Spinal cord (tissue), 9 donors: ENCODE measurements at regions not wholly inside any gene's neighbourhood (a gene's known extent, or its start where the extent isn't known, plus 50 kb on each side); places are given as distances from the start of the nearest gene placed in this dataset.

Source experiments
- DNase-seq, 6 donors: peaks; one replicate each; pipeline versions ENCODE4 v3.0.0 to v3.0.0-alpha.2; 2013 to 2015; ENCODE audit warnings: low spot score in 6 of 6, low read depth in 4 of 6
- H3K27ac ChIP-seq: one replicate; pipeline ENCODE4 v1.5.1; 2013; ENCODE audit warnings: low read depth, low read length, control low read depth
- H3K27me3 ChIP-seq: one replicate; pipeline ENCODE4 v1.6.1; 2013; ENCODE audit warnings: low read length; ENCODE audit not compliant: control insufficient read depth, insufficient read depth
- H3K36me3 ChIP-seq: one replicate; pipeline ENCODE4 v1.6.1; 2013; ENCODE audit warnings: low read length; ENCODE audit not compliant: control insufficient read depth, insufficient read depth
- H3K4me1 ChIP-seq: one replicate; pipeline ENCODE4 v1.6.1; 2013; ENCODE audit warnings: low read length; ENCODE audit not compliant: control insufficient read depth, insufficient read depth
- H3K4me3 ChIP-seq: one replicate; pipeline ENCODE4 v1.5.1; 2013; ENCODE audit warnings: low read depth, low read length, control low read depth
- H3K9me3 ChIP-seq: one replicate; pipeline ENCODE4 v1.6.1; 2013; ENCODE audit warnings: low read length; ENCODE audit not compliant: control insufficient read depth, insufficient read depth
- WGBS: methylation state at CpG from one replicate; pipeline ENCODE4 v1.1.5; 2013; ENCODE audit warnings: missing lambda C conversion rate; ENCODE audit not compliant: insufficient coverage; 5-methylcytosine and 5-hydroxymethylcytosine counted together
- donor health status: healthy.

DNA sequence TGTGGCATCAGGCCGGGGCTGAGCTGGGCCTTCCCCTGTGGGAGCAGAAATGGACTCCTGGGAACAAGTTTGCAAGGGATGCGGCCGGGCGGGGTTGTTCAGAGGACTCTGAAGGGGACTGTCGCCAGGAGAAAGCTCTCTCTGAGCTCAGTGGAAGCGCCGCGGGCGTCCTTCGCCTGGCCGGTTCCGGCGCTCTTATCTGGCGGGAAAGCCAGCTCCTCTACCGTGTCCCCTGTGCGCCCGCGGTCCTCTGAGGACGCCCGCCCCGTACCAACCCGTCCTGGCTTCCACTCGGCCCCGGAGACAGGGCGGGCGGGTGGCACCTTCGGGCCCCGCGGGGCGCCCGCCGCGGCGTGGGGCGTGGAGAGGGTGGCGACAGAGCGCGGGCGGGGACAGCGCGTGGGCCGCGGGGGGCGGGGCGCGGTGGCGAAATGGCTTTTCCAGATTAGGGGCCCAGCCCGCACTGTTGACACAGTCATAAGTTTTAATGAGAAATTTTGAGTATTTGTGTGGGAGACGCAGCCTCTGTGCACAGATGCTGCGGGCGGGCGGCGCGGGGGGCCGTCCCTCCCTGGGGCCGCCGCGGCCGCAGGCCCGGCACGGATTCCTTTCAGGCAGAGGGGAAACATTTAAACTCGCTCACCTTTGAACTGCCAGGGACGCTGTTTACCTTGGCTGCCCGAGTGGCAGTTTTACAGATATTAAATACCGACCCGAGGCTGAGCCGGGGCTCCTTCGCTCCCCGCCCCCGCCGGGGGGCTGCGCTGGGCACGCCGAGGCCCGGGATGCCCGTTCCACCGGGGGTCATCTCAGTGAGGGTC lies 70.2 kb downstream of the FOXD2 start:
- WGBS = under 1% methylated on average over 77 of the region's 77 CpGs
- DNase-seq = peak in 2 of 6 donors; percentile 50 to 63
- Histone ChIP-seq H3K27ac (peak overlapping the region; percentile 58), H3K27me3 (peaks cover 28% of the 10 kb centered on the region), H3K4me3 (peak overlapping the region; percentile 21), H3K36me3 (no peaks in the 10 kb centered on the region), H3K4me1 (peaks cover 16% of the 10 kb centered on the region), H3K9me3 (no peaks in the 10 kb centered on the region)

DNA sequence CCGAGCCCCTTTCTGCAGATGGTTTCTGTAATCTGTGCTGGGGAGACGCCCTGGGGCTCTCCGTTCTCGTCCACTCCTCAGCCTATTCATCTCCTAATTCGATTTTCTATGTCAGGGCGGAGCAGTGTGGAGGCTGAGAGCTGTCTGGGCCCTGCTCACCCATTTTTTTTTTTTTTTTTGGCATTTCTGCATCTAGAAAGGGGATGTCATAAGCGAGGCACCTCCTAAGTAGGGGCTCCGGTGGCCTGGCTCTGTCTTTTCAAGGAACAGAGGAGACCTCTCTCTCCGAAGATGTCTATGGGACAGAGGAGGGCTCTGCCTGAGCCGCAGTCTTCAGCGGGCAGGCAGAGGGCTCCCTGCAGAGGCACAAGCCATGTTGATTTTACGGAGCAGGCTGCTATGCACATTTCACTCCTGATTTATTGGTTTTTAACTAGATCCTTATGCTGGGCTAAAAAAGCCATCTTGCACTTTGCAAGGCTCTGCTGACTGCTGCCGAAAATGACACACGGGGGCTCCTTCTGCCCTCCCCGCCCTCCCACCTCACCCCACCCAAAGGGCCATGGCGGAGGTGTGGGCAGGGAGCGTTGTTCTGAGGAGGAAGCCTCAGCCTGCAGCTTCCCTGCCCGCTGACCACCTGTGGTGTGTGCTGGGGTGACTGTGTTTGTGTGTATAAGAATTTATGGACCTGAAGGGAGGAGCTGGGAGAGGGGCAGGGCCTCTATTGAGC lies 71.0 kb downstream of the FOXD2 start:
- DNase-seq = peak in 2 of 6 donors; percentile 61 to 68
- 2% methylated on average over 7 of the region's 18 CpGs for WGBS
- peak overlapping the region; percentile 58 for H3K27ac ChIP-seq

DNA sequence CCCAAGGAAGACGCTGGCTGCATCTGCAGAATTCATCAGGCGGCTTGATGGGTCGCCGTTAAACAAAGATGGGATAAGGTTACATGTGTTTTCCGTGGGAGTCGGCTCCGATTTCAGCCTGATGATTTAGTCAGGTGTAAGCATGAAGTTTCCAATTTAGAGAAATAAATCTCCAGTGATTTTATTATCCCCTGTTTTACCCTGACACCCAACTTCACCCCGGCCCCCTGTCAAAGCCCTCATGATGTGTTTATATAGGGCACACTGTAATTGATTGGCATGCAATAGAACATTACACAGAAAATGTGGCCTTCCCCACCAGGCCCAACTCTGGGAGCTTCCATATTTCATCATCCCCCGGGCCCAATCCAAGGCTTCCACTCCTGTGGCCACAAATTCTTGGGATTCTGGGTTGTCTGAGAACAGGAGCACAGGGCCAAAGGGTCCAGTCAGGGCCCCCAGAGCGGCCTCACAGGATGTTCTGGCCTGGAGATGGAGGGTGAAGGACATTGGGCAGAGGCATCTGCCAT lies 72.5 kb downstream of the FOXD2 start:
- WGBS = 76% methylated on average over 5 of the region's 10 CpGs
- peaks cover 16% of the 10 kb centered on the region for H3K4me1 ChIP-seq
- no peaks in the 10 kb centered on the region for H3K9me3 ChIP-seq
- DNase-seq = no peak
- peaks cover 23% of the 10 kb centered on the region for H3K27me3 ChIP-seq
- no peaks in the 10 kb centered on the region for H3K36me3 ChIP-seq
- no peak overlapping the region for H3K27ac ChIP-seq
- no peak overlapping the region for H3K4me3 ChIP-seq

More for the DNA sequence above, 71.0 kb downstream of the FOXD2 start:
- H3K36me3 ChIP-seq = no peaks in the 10 kb centered on the region
- peaks cover 16% of the 10 kb centered on the region for H3K4me1 ChIP-seq
- no peaks in the 10 kb centered on the region for H3K9me3 ChIP-seq
- H3K27me3 ChIP-seq = peaks cover 24% of the 10 kb centered on the region
- H3K4me3 ChIP-seq = peak overlapping the region; percentile 19

DNA sequence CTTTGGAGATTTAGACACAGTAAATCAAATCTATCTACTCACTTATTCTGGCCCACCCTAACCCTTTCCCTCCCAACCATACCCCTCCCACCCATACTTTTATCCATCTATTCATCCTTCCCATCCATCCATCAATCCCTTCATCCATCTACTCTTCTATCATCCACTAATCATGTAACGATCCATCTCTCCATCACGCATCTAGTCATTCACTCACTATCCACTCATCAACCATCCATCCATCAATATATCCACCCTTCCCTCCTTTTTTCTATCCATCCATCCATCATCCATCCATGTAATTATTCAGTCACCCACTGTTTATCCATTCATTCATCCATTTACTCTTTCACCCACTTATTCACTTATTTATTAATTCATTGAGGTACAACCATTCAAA lies 74.0 kb downstream of the FOXD2 start:
- no peaks in the 10 kb centered on the region for H3K9me3 ChIP-seq
- no peak for DNase-seq
- H3K4me1 ChIP-seq = peaks cover 16% of the 10 kb centered on the region
- 94% methylated on average over 2 of the region's 2 CpGs for WGBS
- H3K27ac ChIP-seq = no peak overlapping the region
- peaks cover 14% of the 10 kb centered on the region for H3K27me3 ChIP-seq
- no peaks in the 10 kb centered on the region for H3K36me3 ChIP-seq
- H3K4me3 ChIP-seq = no peak overlapping the region

DNA sequence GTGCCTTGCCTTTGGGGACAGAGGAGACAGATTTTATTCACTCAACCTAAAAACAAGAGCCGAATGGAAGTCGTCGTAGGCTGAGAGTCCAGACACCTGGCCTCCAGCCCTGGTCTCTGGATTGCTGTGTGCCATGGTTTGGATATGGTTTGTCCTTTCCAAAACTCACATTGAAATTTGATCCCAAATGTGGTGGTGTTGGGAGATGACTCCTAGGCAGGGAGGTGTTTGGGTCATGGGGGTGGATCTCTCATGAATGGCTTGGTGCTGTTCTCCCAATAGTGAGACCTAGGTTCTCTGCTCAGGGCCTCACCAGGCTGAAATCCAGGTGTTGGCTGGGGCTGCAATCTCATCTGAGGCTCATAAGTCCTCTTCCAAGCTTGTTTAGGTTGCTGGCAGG lies 75.5 kb downstream of the FOXD2 start:
- no peak for DNase-seq
- Histone ChIP-seq H3K27ac (no peak overlapping the region), H3K4me3 (no peak overlapping the region), H3K4me1 (peaks cover 8% of the 10 kb centered on the region), H3K27me3 (peaks cover 8% of the 10 kb centered on the region), H3K9me3 (no peaks in the 10 kb centered on the region), H3K36me3 (no peaks in the 10 kb centered on the region)
- WGBS = no CpG with 5 or more reads among the region's 3 CpGs

DNA sequence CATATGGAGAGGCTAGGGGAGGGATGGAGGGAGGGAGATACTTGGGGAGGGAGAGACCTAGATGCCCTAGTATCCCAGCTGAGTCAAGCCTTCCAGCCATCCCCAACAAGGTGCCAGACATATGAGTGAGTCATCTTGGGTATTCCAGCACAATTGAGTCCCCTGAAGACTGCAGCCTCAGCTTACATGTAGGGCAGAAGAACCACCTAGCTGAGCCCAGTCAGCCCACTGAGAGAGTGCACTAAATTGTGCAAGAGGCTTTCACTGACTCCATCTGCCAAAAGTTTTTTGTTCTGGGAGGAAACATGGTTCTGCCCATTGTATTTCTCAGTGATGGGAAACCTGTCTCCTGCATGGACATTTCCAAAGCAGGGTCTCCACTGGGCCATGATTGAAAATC lies 76.4 kb downstream of the FOXD2 start:
- H3K27ac ChIP-seq = no peak overlapping the region
- H3K4me1 ChIP-seq = peaks cover under 1% of the 10 kb centered on the region
- peaks cover 2% of the 10 kb centered on the region for H3K27me3 ChIP-seq
- H3K9me3 ChIP-seq = no peaks in the 10 kb centered on the region
- H3K4me3 ChIP-seq = no peak overlapping the region
- DNase-seq = no peak
- H3K36me3 ChIP-seq = no peaks in the 10 kb centered on the region

DNA sequence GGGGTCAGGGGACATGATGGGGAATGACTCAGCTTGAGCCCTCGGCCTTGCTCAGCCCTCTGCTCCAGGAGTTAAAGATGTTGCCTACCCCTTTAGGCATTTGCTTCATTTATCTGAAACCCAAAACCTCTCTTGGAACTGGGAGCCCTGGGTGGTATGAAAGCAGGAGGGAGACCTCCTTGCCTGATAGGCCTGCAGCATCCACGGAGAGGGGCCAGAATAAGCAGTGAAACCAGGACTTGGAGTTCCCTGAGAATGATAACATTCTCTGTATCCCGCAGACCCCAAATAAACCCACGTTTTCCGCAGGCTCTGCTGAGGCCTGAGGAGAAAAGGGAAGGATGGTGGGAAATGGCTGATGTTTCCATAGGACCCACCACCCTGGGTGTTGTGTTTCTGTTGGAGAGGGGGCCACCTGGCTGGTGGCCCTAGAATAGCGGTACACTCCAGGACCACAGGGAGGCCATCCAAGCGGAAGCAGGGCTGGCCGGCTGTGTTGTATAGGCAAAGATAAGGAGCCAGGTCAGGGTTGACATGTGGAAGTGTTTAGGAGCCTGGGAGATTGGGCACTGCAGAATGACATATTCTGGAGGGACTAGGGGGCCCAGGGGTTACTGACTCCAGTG lies 77.4 kb downstream of the FOXD2 start:
- H3K36me3 ChIP-seq = no peaks in the 10 kb centered on the region
- no peaks in the 10 kb centered on the region for H3K9me3 ChIP-seq
- no peaks in the 10 kb centered on the region for H3K4me1 ChIP-seq
- DNase-seq = peak in 1 of 6 donors; percentile 69
- no peak overlapping the region for H3K4me3 ChIP-seq
- H3K27me3 ChIP-seq = no peaks in the 10 kb centered on the region
- WGBS = 84% methylated on average over 6 of the region's 8 CpGs
- H3K27ac ChIP-seq = peak overlapping the region; percentile 43

DNA sequence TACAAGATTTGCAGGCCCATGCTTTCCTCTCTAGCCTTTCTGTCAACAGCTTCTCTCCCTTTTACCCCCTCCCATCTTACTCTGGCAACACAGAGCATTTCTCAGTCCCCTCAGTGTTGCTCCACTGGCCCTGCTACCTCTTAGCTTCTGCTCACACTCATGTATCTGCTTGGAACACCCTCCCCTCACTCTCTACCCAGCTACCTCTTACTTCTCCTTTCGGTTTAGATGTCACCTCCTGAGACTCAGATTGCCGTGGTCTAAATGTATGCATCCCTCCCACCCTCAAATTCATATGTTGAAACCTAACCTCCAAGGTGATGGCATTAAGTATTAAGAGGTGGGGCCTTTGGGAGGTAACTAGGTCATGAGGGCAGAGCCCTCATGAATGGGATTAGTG lies 80.1 kb downstream of the FOXD2 start:
- DNase-seq = no peak
- no peak overlapping the region for H3K27ac ChIP-seq
- WGBS = no CpG with 5 or more reads among the region's 2 CpGs
- no peak overlapping the region for H3K4me3 ChIP-seq
- no peaks in the 10 kb centered on the region for H3K36me3 ChIP-seq
- no peaks in the 10 kb centered on the region for H3K27me3 ChIP-seq
- H3K9me3 ChIP-seq = no peaks in the 10 kb centered on the region
- H3K4me1 ChIP-seq = no peaks in the 10 kb centered on the region

DNA sequence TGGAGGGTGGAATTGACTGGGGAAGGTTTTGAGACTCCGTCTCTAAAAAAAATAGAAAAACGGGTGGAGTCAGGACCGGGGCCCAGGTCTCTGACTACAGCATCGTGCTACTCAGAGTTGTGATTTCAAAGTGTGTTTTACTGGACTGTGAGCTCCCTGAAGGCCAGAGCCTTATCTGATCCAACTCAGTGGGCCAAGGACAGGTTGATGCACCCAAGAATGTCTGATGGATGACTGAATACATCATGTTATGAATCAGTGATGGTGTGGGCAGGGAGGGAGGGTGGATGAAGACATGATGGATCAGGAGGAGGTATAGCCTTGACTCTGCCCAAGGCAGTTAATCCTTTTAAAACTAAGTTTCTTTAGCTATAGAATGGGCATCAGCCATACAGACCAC lies 81.6 kb downstream of the FOXD2 start:
- no peaks in the 10 kb centered on the region for H3K9me3 ChIP-seq
- H3K36me3 ChIP-seq = no peaks in the 10 kb centered on the region
- DNase-seq = no peak
- 82% methylated on average over 4 of the region's 4 CpGs for WGBS
- H3K4me3 ChIP-seq = no peak overlapping the region
- H3K27ac ChIP-seq = no peak overlapping the region
- no peaks in the 10 kb centered on the region for H3K27me3 ChIP-seq
- peaks cover 2% of the 10 kb centered on the region for H3K4me1 ChIP-seq
